ENCODE measurements at regions not wholly inside any gene's neighbourhood (a gene's known extent, or its start where the extent isn't known, plus 50 kb on each side); places are given as distances from the start of the nearest gene placed in this dataset.

DNA sequence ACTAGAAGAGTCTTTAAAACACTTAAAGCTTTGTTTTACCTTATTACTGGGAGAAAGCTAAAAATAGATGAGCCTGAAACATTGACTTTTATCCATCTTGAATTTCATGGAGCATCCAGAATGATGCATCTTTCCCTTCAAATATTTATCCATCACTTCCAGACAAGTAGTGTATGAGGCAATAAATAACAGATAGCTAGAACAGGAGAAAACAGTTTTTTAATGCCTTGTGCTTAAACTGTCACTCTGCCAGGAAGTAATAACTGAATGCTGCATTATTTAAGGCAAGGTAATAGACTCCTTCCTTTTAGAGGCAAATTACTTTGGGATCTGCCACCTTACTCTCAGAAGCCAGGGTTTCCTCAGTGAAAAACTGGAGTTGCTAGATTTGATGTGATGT is 225.8 kb upstream of the NAALADL2 start:
- TF ChIP-seq EZH2phosphoT487 (IDR thresholded peaks at IDR 0.05; ENCODE audit: borderline replicate concordance) (no peak), CTCF (conservative IDR thresholded peaks at IDR 0.05; ENCODE audit: low read length) (no peak)
- Histone ChIP-seq H3K27me3 (ENCODE audit: insufficient read depth, low read length, poor library complexity, severe bottlenecking) (no peaks in the 10 kb centered on the region), H3F3A (ENCODE audit: low read depth) (no peaks in the 10 kb centered on the region), H3K4me2 (ENCODE audit: low read depth, low read length, poor library complexity, severe bottlenecking) (no peak overlapping the region), H2AFZ (ENCODE audit: low read length) (no peak overlapping the region), H3K9ac (ENCODE audit: low read depth, low read length, poor library complexity, severe bottlenecking) (no peak overlapping the region), H4K20me1 (ENCODE audit: insufficient read depth, low read length, poor library complexity, severe bottlenecking) (no peaks in the 10 kb centered on the region), H3K4me1 (ENCODE audit: insufficient read depth, low read length, poor library complexity, severe bottlenecking) (no peaks in the 10 kb centered on the region), H3K9me3 (ENCODE audit: insufficient read depth, low read depth, low read length) (no peaks in the 10 kb centered on the region), H3K9me2 (replicated peaks; ENCODE audit: low read depth, low read length) (no peaks in the 10 kb centered on the region), H3K4me3 (ENCODE audit: low read length, poor library complexity, severe bottlenecking) (no peak overlapping the region), H3K79me2 (ENCODE audit: insufficient read depth, low read length) (no peaks in the 10 kb centered on the region), H3K36me3 (ENCODE audit: insufficient read depth, low read length) (no peaks in the 10 kb centered on the region)

- no peaks in the 10 kb centered on the region for H3K9me2 ChIP-seq (replicated peaks; ENCODE audit: low read depth, low read length)
- H3K36me3 ChIP-seq (ENCODE audit: insufficient read depth, low read length): no peaks in the 10 kb centered on the region
- no peaks in the 10 kb centered on the region for H3K9me3 ChIP-seq (ENCODE audit: insufficient read depth, low read depth, low read length)
- no peak overlapping the region for H2AFZ ChIP-seq (ENCODE audit: low read length)
- TF ChIP-seq CTCF (conservative IDR thresholded peaks at IDR 0.05; ENCODE audit: low read length): no peak
- no peak for TF ChIP-seq EZH2phosphoT487 (IDR thresholded peaks at IDR 0.05; ENCODE audit: borderline replicate concordance)
- H3K4me3 ChIP-seq (ENCODE audit: low read length, poor library complexity, severe bottlenecking): no peak overlapping the region
- no peak overlapping the region for H3K9ac ChIP-seq (ENCODE audit: low read depth, low read length, poor library complexity, severe bottlenecking)
- no peaks in the 10 kb centered on the region for H4K20me1 ChIP-seq (ENCODE audit: insufficient read depth, low read length, poor library complexity, severe bottlenecking)
- H3K4me2 ChIP-seq (ENCODE audit: low read depth, low read length, poor library complexity, severe bottlenecking): no peak overlapping the region
- H3K27me3 ChIP-seq (ENCODE audit: insufficient read depth, low read length, poor library complexity, severe bottlenecking): no peaks in the 10 kb centered on the region
- no peaks in the 10 kb centered on the region for H3K4me1 ChIP-seq (ENCODE audit: insufficient read depth, low read length, poor library complexity, severe bottlenecking)
- no peaks in the 10 kb centered on the region for H3F3A ChIP-seq (ENCODE audit: low read depth)
- no peaks in the 10 kb centered on the region for H3K79me2 ChIP-seq (ENCODE audit: insufficient read depth, low read length)
Observed at GRCh38 chr3:174636451-174636850, 222.7 kb upstream of the NAALADL2 start.

DNA sequence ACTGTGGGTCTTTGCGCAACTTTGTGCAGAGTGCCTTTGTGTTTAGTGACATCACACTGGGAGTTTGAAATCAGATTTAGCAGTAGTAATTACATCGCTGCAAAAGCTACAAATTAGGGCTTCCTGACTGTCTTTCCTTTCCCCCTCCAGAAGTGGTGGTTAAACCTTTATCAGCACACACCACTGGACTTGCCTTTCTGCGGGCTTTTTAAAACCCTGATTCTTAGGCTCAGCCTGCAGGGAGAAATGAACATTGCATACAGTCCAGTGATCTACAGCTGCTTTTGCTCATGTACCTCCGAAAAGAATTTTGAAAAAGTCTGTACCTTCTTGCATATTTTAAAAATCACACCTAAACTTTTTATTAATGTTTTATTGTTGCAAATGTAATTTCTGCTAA is 219.7 kb upstream of the NAALADL2 start:
- Histone ChIP-seq H3K27me3 (ENCODE audit: insufficient read depth, low read length, poor library complexity, severe bottlenecking) (no peaks in the 10 kb centered on the region), H2AFZ (ENCODE audit: low read length) (no peak overlapping the region), H3F3A (ENCODE audit: low read depth) (no peaks in the 10 kb centered on the region), H3K9me2 (replicated peaks; ENCODE audit: low read depth, low read length) (no peaks in the 10 kb centered on the region), H3K9me3 (ENCODE audit: insufficient read depth, low read depth, low read length) (no peaks in the 10 kb centered on the region), H3K4me1 (ENCODE audit: insufficient read depth, low read length, poor library complexity, severe bottlenecking) (no peaks in the 10 kb centered on the region), H3K9ac (ENCODE audit: low read depth, low read length, poor library complexity, severe bottlenecking) (no peak overlapping the region), H3K4me2 (ENCODE audit: low read depth, low read length, poor library complexity, severe bottlenecking) (no peak overlapping the region), H3K79me2 (ENCODE audit: insufficient read depth, low read length) (no peaks in the 10 kb centered on the region), H3K36me3 (ENCODE audit: insufficient read depth, low read length) (no peaks in the 10 kb centered on the region), H3K4me3 (ENCODE audit: low read length, poor library complexity, severe bottlenecking) (no peak overlapping the region), H4K20me1 (ENCODE audit: insufficient read depth, low read length, poor library complexity, severe bottlenecking) (no peaks in the 10 kb centered on the region)
- no peak for TF ChIP-seq CTCF (conservative IDR thresholded peaks at IDR 0.05; ENCODE audit: low read length)
- TF ChIP-seq EZH2phosphoT487 (IDR thresholded peaks at IDR 0.05; ENCODE audit: borderline replicate concordance): no peak

Data from Loucy (cell line).